B cell (primary cell): ENCODE measurements at regions not wholly inside any gene's neighbourhood (a gene's known extent, or its start where the extent isn't known, plus 50 kb on each side); places are given as distances from the start of the nearest gene placed in this dataset.

Experiments
- CTCF ChIP-seq: fragments of 200-600 bp; IDR thresholded peaks from one replicate; pipeline ENCODE4 v1.8.0; 2022; ENCODE audit warnings: antibody characterized with exemption, mild to moderate bottlenecking
- EZH2 ChIP-seq: IDR thresholded peaks from 2 replicates; pipeline ENCODE4 v1.6.1; 2012; ENCODE audit warnings: borderline replicate concordance, low read depth, mild to moderate bottlenecking, moderate library complexity, low read length; ENCODE audit not compliant: insufficient read depth, poor library complexity, severe bottlenecking

DNA sequence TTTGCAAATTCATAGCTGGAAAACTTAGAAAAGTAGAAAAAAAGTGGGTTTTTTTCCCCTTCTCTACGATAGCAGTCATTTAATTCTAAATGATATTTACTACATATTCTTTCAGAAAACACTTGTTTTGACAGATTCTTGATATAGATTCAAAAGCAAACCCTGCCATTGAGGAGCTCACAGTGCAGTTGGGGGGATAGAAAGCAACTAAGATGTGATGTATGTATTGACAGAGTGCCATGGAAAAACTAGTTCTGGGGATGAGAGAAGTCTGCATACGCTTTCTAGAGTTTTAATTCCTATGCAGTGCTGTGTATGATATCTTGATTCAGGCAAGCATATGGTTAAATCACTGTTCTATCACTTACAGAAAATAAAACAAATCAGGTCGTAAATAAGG, 436.6 kb upstream of the GHITM start:
- no peak for TF ChIP-seq CTCF
- TF ChIP-seq EZH2: no peak
